ENCODE measurements at regions not wholly inside any gene's neighbourhood (a gene's known extent, or its start where the extent isn't known, plus 50 kb on each side); places are given as distances from the start of the nearest gene placed in this dataset.

DNA sequence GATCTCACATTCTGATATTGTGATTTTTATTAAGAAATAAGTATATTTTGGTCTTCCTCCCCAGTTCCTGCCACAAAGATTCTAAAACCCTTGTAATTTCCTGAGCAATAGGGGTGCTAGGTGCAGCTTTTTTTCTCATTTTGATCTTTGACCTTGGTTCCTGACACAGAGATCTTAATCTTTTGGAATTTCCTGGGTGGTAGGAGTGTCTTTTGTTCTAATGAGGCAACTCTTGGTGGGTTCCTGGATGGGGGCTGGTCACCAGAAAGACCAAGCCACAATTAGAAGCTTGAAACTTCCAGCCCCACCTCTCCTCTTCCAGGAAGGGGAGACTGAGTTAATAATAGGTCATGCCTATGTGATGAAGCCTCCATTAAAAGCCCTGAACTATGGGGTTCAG, 334.6 kb downstream of the FOXO1 start (continued):
- TF ChIP-seq, protein P1, sequence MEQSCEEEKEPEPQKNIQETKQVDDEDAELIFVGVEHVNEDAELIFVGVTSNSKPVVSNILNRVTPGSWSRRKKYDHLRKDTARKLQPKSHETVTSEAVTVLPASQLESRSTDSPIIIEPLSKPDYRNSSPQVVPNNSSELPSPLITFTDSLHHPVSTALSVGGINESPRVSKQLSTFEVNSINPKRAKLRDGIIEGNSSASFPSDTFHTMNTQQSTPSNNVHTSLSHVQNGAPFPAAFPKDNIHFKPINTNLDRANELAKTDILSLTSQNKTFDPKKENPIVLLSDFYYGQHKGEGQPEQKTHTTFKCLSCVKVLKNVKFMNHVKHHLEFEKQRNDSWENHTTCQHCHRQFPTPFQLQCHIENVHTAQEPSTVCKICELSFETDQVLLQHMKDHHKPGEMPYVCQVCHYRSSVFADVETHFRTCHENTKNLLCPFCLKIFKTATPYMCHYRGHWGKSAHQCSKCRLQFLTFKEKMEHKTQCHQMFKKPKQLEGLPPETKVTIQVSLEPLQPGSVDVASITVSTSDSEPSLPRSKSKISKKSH (CRISPR knock-in tag; IDR thresholded peaks at IDR 0.05), result no peak

DNA sequence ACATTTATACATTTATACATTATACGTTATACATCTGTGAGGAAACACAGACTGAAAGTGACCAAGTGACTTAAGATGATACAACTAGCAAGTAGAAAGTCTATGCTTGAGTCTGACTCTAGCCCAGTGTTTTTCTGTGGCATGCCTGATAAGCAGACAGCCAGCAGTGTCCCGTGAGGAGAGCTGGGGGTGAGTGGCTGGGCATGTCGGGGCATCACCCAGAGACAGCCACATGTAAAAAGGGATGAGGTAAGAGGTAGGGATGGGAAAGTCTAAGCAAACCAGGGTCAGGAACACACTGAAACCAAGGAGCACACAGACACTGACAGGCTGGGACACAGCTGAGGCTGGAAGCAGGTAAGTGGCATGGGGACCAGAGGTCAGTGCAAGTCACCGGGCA, 333.2 kb downstream of the FOXO1 start:
- H3K27me3 ChIP-seq (ENCODE audit: control insufficient read depth in 2 of 2, insufficient read depth in 2 of 2, low read length in 2 of 2), result peaks cover 0 to 5% of the 10 kb centered on the region in 2 experiments; a peak in 1 of 5 replicates
- H3K36me3 ChIP-seq (ENCODE audit: control insufficient read depth, insufficient read depth, low read length), result no peaks in the 10 kb centered on the region
- in situ Hi-C loops (cut with MboI) (no loop called here), intact Hi-C loops (cut with micrococcal nuclease) (no loop called here)
- ChIA-PET POLR2A (no interaction called here), CTCF (ENCODE audit: low intra/inter-chr PET ratio) (no interaction called here)
- BruUV-seq (replicated peaks), result no TSS peak
- H3K4me2 ChIP-seq (ENCODE audit: insufficient read depth, low read length), result no peak overlapping the region
- H3K9me1 ChIP-seq (ENCODE audit: control insufficient read depth, insufficient read depth, low read length), result no peaks in the 10 kb centered on the region
- H4K20me1 ChIP-seq (replicated peaks; ENCODE audit: control insufficient read depth, insufficient read depth, low read length), result no peaks in the 10 kb centered on the region
- H3K27ac ChIP-seq (ENCODE audit: extremely low read depth, low read depth, low read length), result no peak overlapping the region
- H3K79me2 ChIP-seq (ENCODE audit: control insufficient read depth, insufficient read depth, low read length), result no peaks in the 10 kb centered on the region
- H2AFZ ChIP-seq (ENCODE audit: low read depth, low read length), result no peak overlapping the region
- DNase-seq (ENCODE audit: extremely low read depth in 1 of 4, low spot score in 3 of 4) (no peak), ATAC-seq (no peak), FAIRE-seq (no peak)
- H3K4me1 ChIP-seq (replicated peaks in 1 of 2; ENCODE audit: control insufficient read depth in 2 of 2, insufficient read depth in 2 of 2, low read length in 2 of 2), result no peaks in the 10 kb centered on the region
- WGBS (ENCODE audit: insufficient coverage, low coverage, missing lambda C conversion rate), result 9% methylated on average over 4 of the region's 4 CpGs
- no peak overlapping the region for H3K9ac ChIP-seq (ENCODE audit: insufficient read depth in 1 of 2, low read depth in 2 of 2, low read length in 2 of 2)
- no peak overlapping the region for H3K4me3 ChIP-seq
- H3K9me3 ChIP-seq (replicated peaks; ENCODE audit: control insufficient read depth, insufficient read depth, low read depth, low read length), result no peaks in the 10 kb centered on the region
- TF ChIP-seq TCF7 (IDR thresholded peaks at IDR 0.05; ENCODE audit: borderline replicate concordance) (no peak), HDAC1 (IDR thresholded peaks at IDR 0.05) (no peak), BRF1 (IDR thresholded peaks at IDR 0.05; ENCODE audit: borderline replicate concordance, extremely low read depth, insufficient read length) (no peak), MAFK (IDR thresholded peaks at IDR 0.05; ENCODE audit: low read length) (no peak), RBM39 (optimal IDR thresholded peaks at IDR 0.05; ENCODE audit: low read depth, low read length) (no peak), TFAM (CRISPR knock-in tag; conservative IDR thresholded peaks at IDR 0.05) (no peak), PPARD (CRISPR knock-in tag; IDR thresholded peaks at IDR 0.05) (no peak), KLF10 (CRISPR knock-in tag; IDR thresholded peaks at IDR 0.05) (no peak), NBN (IDR thresholded peaks at IDR 0.05; ENCODE audit: low read depth) (no peak), BRD4 (IDR thresholded peaks at IDR 0.05) (no peak), ZNF197 (CRISPR knock-in tag; IDR thresholded peaks at IDR 0.05; ENCODE audit: low read depth) (no peak), FOXK1 (CRISPR knock-in tag; IDR thresholded peaks at IDR 0.05; ENCODE audit: borderline replicate concordance) (no peak), MTF1 (CRISPR knock-in tag; IDR thresholded peaks at IDR 0.05; ENCODE audit: borderline replicate concordance) (no peak), ZNF347 (CRISPR knock-in tag; IDR thresholded peaks at IDR 0.05; ENCODE audit: low read depth) (no peak), E2F3 (CRISPR knock-in tag; IDR thresholded peaks at IDR 0.05) (no peak)
- TF ChIP-seq, protein P2, sequence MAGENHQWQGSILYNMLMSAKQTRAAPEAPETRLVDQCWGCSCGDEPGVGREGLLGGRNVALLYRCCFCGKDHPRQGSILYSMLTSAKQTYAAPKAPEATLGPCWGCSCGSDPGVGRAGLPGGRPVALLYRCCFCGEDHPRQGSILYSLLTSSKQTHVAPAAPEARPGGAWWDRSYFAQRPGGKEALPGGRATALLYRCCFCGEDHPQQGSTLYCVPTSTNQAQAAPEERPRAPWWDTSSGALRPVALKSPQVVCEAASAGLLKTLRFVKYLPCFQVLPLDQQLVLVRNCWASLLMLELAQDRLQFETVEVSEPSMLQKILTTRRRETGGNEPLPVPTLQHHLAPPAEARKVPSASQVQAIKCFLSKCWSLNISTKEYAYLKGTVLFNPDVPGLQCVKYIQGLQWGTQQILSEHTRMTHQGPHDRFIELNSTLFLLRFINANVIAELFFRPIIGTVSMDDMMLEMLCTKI (IDR thresholded peaks at IDR 0.05; ENCODE audit: partially characterized antibody), result no peak
- TF ChIP-seq, protein P3, sequence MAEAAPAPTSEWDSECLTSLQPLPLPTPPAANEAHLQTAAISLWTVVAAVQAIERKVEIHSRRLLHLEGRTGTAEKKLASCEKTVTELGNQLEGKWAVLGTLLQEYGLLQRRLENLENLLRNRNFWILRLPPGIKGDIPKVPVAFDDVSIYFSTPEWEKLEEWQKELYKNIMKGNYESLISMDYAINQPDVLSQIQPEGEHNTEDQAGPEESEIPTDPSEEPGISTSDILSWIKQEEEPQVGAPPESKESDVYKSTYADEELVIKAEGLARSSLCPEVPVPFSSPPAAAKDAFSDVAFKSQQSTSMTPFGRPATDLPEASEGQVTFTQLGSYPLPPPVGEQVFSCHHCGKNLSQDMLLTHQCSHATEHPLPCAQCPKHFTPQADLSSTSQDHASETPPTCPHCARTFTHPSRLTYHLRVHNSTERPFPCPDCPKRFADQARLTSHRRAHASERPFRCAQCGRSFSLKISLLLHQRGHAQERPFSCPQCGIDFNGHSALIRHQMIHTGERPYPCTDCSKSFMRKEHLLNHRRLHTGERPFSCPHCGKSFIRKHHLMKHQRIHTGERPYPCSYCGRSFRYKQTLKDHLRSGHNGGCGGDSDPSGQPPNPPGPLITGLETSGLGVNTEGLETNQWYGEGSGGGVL (CRISPR knock-in tag; IDR thresholded peaks at IDR 0.05), result no peak
